ENCODE measurements at regions not wholly inside any gene's neighbourhood (a gene's known extent, or its start where the extent isn't known, plus 50 kb on each side); places are given as distances from the start of the nearest gene placed in this dataset.

GRCh38 chr3:77835921-77836320 lies 796.0 kb downstream of the ROBO2 start:
- H2BK5ac ChIP-seq (ENCODE audit: low read depth, low read length, poor library complexity, severe bottlenecking), result no peak overlapping the region
- no peak overlapping the region for H3K4ac ChIP-seq (ENCODE audit: low read depth in 1 of 2, low read length in 2 of 2)
- H3K9ac ChIP-seq (ENCODE audit: low read length), result no peak overlapping the region
- H4K8ac ChIP-seq (ENCODE audit: low read length), result no peak overlapping the region
- H2BK120ac ChIP-seq (ENCODE audit: low read depth, low read length), result no peak overlapping the region
- H3K9me3 ChIP-seq (ENCODE audit: control insufficient read depth, low read length), result no peaks in the 10 kb centered on the region
- no peak overlapping the region for H3K23ac ChIP-seq (ENCODE audit: low read length in 2 of 2)
- H3K4me3 ChIP-seq (ENCODE audit: insufficient read depth in 1 of 2, low read depth in 1 of 2, low read length in 2 of 2), result no peak overlapping the region
- H2BK12ac ChIP-seq (ENCODE audit: low read length in 2 of 2), result no peak overlapping the region
- no peak overlapping the region for H2AFZ ChIP-seq (ENCODE audit: low read depth, low read length)
- WGBS, result 65% methylated on average over 2 of the region's 5 CpGs
- peak; percentile 16 for DNase-seq
- H3K18ac ChIP-seq (ENCODE audit: low read depth in 1 of 2, low read length in 2 of 2), result no peak overlapping the region
- no peaks in the 10 kb centered on the region for H3K79me1 ChIP-seq (replicated peaks; ENCODE audit: low read length, poor library complexity, severe bottlenecking)
- no peaks in the 10 kb centered on the region for H3K4me1 ChIP-seq (ENCODE audit: control insufficient read depth, insufficient read depth, low read depth, low read length)
- no peak overlapping the region for H3K27ac ChIP-seq (ENCODE audit: low read length, poor library complexity, severe bottlenecking)
- no peak overlapping the region for H3K4me2 ChIP-seq (ENCODE audit: low read length, poor library complexity, severe bottlenecking)
- no peak overlapping the region for H2AK5ac ChIP-seq (ENCODE audit: low read length, severe bottlenecking)
- H2BK15ac ChIP-seq (ENCODE audit: low read depth, poor library complexity, severe bottlenecking), result no peak overlapping the region
- no peaks in the 10 kb centered on the region for H3K27me3 ChIP-seq (ENCODE audit: control insufficient read depth in 1 of 2, insufficient read depth in 1 of 2, low read length in 2 of 2)
- no peak overlapping the region for H4K91ac ChIP-seq (ENCODE audit: low read length)
- no peaks in the 10 kb centered on the region for H3K36me3 ChIP-seq (ENCODE audit: control insufficient read depth in 1 of 2, insufficient read depth in 2 of 2, low read depth in 1 of 2, low read length in 2 of 2)
- no peak overlapping the region for H3K14ac ChIP-seq (ENCODE audit: low read length in 2 of 2)

- no peak overlapping the region for H3K4me3 ChIP-seq (ENCODE audit: insufficient read depth in 1 of 2, low read depth in 1 of 2, low read length in 2 of 2)
- H2BK120ac ChIP-seq (ENCODE audit: low read depth, low read length), result no peak overlapping the region
- H2BK15ac ChIP-seq (ENCODE audit: low read depth, poor library complexity, severe bottlenecking), result no peak overlapping the region
- H3K4me1 ChIP-seq (ENCODE audit: control insufficient read depth, insufficient read depth, low read depth, low read length), result no peaks in the 10 kb centered on the region
- H3K36me3 ChIP-seq (ENCODE audit: control insufficient read depth in 1 of 2, insufficient read depth in 2 of 2, low read depth in 1 of 2, low read length in 2 of 2), result no peaks in the 10 kb centered on the region
- no peaks in the 10 kb centered on the region for H3K79me1 ChIP-seq (replicated peaks; ENCODE audit: low read length, poor library complexity, severe bottlenecking)
- no peak overlapping the region for H3K23ac ChIP-seq (ENCODE audit: low read length in 2 of 2)
- H3K4me2 ChIP-seq (ENCODE audit: low read length, poor library complexity, severe bottlenecking), result no peak overlapping the region
- H3K9ac ChIP-seq (ENCODE audit: low read length), result no peak overlapping the region
- no peaks in the 10 kb centered on the region for H3K9me3 ChIP-seq (ENCODE audit: control insufficient read depth, low read length)
- H3K4ac ChIP-seq (ENCODE audit: low read depth in 1 of 2, low read length in 2 of 2), result no peak overlapping the region
- WGBS, result 89% methylated on average over 5 of the region's 5 CpGs
- H2AFZ ChIP-seq (ENCODE audit: low read depth, low read length), result no peak overlapping the region
- no peak overlapping the region for H4K8ac ChIP-seq (ENCODE audit: low read length)
- H2BK12ac ChIP-seq (ENCODE audit: low read length in 2 of 2), result no peak overlapping the region
- DNase-seq, result no peak
- no peak overlapping the region for H3K27ac ChIP-seq (ENCODE audit: low read length, poor library complexity, severe bottlenecking)
- no peak overlapping the region for H3K18ac ChIP-seq (ENCODE audit: low read depth in 1 of 2, low read length in 2 of 2)
- H3K27me3 ChIP-seq (ENCODE audit: control insufficient read depth in 1 of 2, insufficient read depth in 1 of 2, low read length in 2 of 2), result no peaks in the 10 kb centered on the region
- no peak overlapping the region for H3K14ac ChIP-seq (ENCODE audit: low read length in 2 of 2)
- H2AK5ac ChIP-seq (ENCODE audit: low read length, severe bottlenecking), result no peak overlapping the region
- no peak overlapping the region for H2BK5ac ChIP-seq (ENCODE audit: low read depth, low read length, poor library complexity, severe bottlenecking)
- no peak overlapping the region for H4K91ac ChIP-seq (ENCODE audit: low read length)
Observed at GRCh38 chr3:77837456-77838025, 797.6 kb downstream of the ROBO2 start.

GRCh38 chr3:77859156-77859555 lies 819.3 kb downstream of the ROBO2 start:
- Histone ChIP-seq H3K4me2 (ENCODE audit: low read length, poor library complexity, severe bottlenecking) (no peak overlapping the region), H2AFZ (ENCODE audit: low read depth, low read length) (no peak overlapping the region), H3K27me3 (ENCODE audit: control insufficient read depth in 1 of 2, insufficient read depth in 1 of 2, low read length in 2 of 2) (no peaks in the 10 kb centered on the region), H3K4ac (ENCODE audit: low read depth in 1 of 2, low read length in 2 of 2) (no peak overlapping the region), H2AK5ac (ENCODE audit: low read length, severe bottlenecking) (no peak overlapping the region), H3K9ac (ENCODE audit: low read length) (no peak overlapping the region), H3K36me3 (ENCODE audit: control insufficient read depth in 1 of 2, insufficient read depth in 2 of 2, low read depth in 1 of 2, low read length in 2 of 2) (no peaks in the 10 kb centered on the region), H2BK15ac (ENCODE audit: low read depth, poor library complexity, severe bottlenecking) (no peak overlapping the region), H2BK5ac (ENCODE audit: low read depth, low read length, poor library complexity, severe bottlenecking) (no peak overlapping the region), H3K23ac (ENCODE audit: low read length in 2 of 2) (no peak overlapping the region), H2BK120ac (ENCODE audit: low read depth, low read length) (no peak overlapping the region), H3K18ac (ENCODE audit: low read depth in 1 of 2, low read length in 2 of 2) (no peak overlapping the region), H3K4me1 (ENCODE audit: control insufficient read depth, insufficient read depth, low read depth, low read length) (no peaks in the 10 kb centered on the region), H3K79me1 (replicated peaks; ENCODE audit: low read length, poor library complexity, severe bottlenecking) (no peaks in the 10 kb centered on the region), H2BK12ac (ENCODE audit: low read length in 2 of 2) (no peak overlapping the region), H3K9me3 (ENCODE audit: control insufficient read depth, low read length) (no peaks in the 10 kb centered on the region), H3K14ac (ENCODE audit: low read length in 2 of 2) (no peak overlapping the region), H3K4me3 (ENCODE audit: insufficient read depth in 1 of 2, low read depth in 1 of 2, low read length in 2 of 2) (no peak overlapping the region), H4K8ac (ENCODE audit: low read length) (no peak overlapping the region), H3K27ac (ENCODE audit: low read length, poor library complexity, severe bottlenecking) (no peak overlapping the region), H4K91ac (ENCODE audit: low read length) (no peak overlapping the region)
- WGBS, result no CpG with 5 or more reads among the region's 3 CpGs
- DNase-seq, result no peak

- Histone ChIP-seq H3K9ac (ENCODE audit: low read length) (no peak overlapping the region), H3K14ac (ENCODE audit: low read length in 2 of 2) (no peak overlapping the region), H3K23ac (ENCODE audit: low read length in 2 of 2) (no peak overlapping the region), H3K79me1 (replicated peaks; ENCODE audit: low read length, poor library complexity, severe bottlenecking) (no peaks in the 10 kb centered on the region), H3K4ac (ENCODE audit: low read depth in 1 of 2, low read length in 2 of 2) (no peak overlapping the region), H3K36me3 (ENCODE audit: control insufficient read depth in 1 of 2, insufficient read depth in 2 of 2, low read depth in 1 of 2, low read length in 2 of 2) (no peaks in the 10 kb centered on the region), H4K8ac (ENCODE audit: low read length) (no peak overlapping the region), H2BK15ac (ENCODE audit: low read depth, poor library complexity, severe bottlenecking) (no peak overlapping the region), H2BK5ac (ENCODE audit: low read depth, low read length, poor library complexity, severe bottlenecking) (no peak overlapping the region), H3K9me3 (ENCODE audit: control insufficient read depth, low read length) (peaks cover 4% of the 10 kb centered on the region), H2AFZ (ENCODE audit: low read depth, low read length) (no peak overlapping the region), H4K91ac (ENCODE audit: low read length) (no peak overlapping the region), H2AK5ac (ENCODE audit: low read length, severe bottlenecking) (no peak overlapping the region), H2BK120ac (ENCODE audit: low read depth, low read length) (no peak overlapping the region), H3K27me3 (ENCODE audit: control insufficient read depth in 1 of 2, insufficient read depth in 1 of 2, low read length in 2 of 2) (no peaks in the 10 kb centered on the region), H2BK12ac (ENCODE audit: low read length in 2 of 2) (no peak overlapping the region), H3K27ac (ENCODE audit: low read length, poor library complexity, severe bottlenecking) (no peak overlapping the region), H3K4me3 (ENCODE audit: insufficient read depth in 1 of 2, low read depth in 1 of 2, low read length in 2 of 2) (no peak overlapping the region), H3K18ac (ENCODE audit: low read depth in 1 of 2, low read length in 2 of 2) (no peak overlapping the region), H3K4me1 (ENCODE audit: control insufficient read depth, insufficient read depth, low read depth, low read length) (no peaks in the 10 kb centered on the region), H3K4me2 (ENCODE audit: low read length, poor library complexity, severe bottlenecking) (no peak overlapping the region)
- 86% methylated on average over 1 of the region's 2 CpGs for WGBS
- DNase-seq, result no peak
Observed at GRCh38 chr3:77868725-77869124, 828.8 kb downstream of the ROBO2 start.
